Lower leg skin (tissue), 3 donors: ENCODE measurements at regions not wholly inside any gene's neighbourhood (a gene's known extent, or its start where the extent isn't known, plus 50 kb on each side); places are given as distances from the start of the nearest gene placed in this dataset.

Source experiments
- POLR2A ChIP-seq, 2 donors: fragments of 450-650 bp; IDR thresholded peaks; one replicate each; pipeline ENCODE4 v1.6.1; 2016 to 2017; ENCODE audit warnings: antibody characterized with exemption in 2 of 2, mild to moderate bottlenecking in 1 of 2, moderate library complexity in 1 of 2
- TF ChIP-seq, protein P1 (sequence below), 3 donors: fragments of 450-650 bp; IDR thresholded peaks; one replicate each; pipeline ENCODE4 v1.5.1; 2016; ENCODE audit warnings: antibody characterized with exemption in 3 of 3, mild to moderate bottlenecking in 3 of 3, moderate library complexity in 2 of 3

DNA sequence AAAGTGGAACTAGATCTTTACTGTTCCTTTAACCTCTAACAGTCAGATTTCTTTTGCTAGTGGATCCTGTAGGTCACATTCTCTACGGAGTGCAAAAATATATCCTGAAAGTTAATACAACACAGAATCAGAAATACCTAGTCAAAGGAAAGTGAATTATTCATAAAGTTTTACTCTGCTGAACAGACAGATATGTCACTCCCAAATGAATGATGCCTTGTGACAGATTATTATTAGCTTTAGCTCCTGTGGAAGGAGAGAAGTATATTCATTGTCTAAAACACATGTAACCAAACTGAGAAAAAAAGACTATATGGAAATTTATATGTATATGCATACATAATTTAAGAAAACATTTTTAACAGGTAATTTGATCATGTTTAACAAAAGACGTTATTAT, 1497.2 kb upstream of the RAG2 start:
- TF ChIP-seq, protein P1, sequence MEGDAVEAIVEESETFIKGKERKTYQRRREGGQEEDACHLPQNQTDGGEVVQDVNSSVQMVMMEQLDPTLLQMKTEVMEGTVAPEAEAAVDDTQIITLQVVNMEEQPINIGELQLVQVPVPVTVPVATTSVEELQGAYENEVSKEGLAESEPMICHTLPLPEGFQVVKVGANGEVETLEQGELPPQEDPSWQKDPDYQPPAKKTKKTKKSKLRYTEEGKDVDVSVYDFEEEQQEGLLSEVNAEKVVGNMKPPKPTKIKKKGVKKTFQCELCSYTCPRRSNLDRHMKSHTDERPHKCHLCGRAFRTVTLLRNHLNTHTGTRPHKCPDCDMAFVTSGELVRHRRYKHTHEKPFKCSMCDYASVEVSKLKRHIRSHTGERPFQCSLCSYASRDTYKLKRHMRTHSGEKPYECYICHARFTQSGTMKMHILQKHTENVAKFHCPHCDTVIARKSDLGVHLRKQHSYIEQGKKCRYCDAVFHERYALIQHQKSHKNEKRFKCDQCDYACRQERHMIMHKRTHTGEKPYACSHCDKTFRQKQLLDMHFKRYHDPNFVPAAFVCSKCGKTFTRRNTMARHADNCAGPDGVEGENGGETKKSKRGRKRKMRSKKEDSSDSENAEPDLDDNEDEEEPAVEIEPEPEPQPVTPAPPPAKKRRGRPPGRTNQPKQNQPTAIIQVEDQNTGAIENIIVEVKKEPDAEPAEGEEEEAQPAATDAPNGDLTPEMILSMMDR (IDR thresholded peaks at IDR 0.05), result no peak
- TF ChIP-seq POLR2A (IDR thresholded peaks at IDR 0.05), result no peak
